Activated naive CD4-positive, alpha-beta T cell treated with anti-CD3 and anti-CD28 coated beads, Interleukin-2, amount 10 ng/mL, durations not matched to agents 7 days and 5 days (primary cell): ENCODE measurements at regions not wholly inside any gene's neighbourhood (a gene's known extent, or its start where the extent isn't known, plus 50 kb on each side); places are given as distances from the start of the nearest gene placed in this dataset.

Source experiments
- CTCF ChIA-PET: fragments of 350-600 bp; sonication (Branson Sonifier 250); formaldehyde crosslinking; loops from one replicate; lab custom pipeline; 2021; ENCODE audit warnings: antibody characterized with exemption; lab: Charles Lee
- DNase-seq: peaks from one replicate; pipeline ENCODE4 v3.0.0-alpha.2; 2020
- H3K27ac Mint-ChIP-seq: one replicate; pipeline ENCODE4 v1.8.0; 2021; ENCODE audit warnings: mild to moderate bottlenecking, moderate library complexity, mixed read lengths
- H3K27me3 Mint-ChIP-seq: one replicate; pipeline ENCODE4 v1.8.0; 2021; ENCODE audit warnings: mild to moderate bottlenecking, mixed read lengths
- H3K36me3 Mint-ChIP-seq: one replicate; pipeline ENCODE4 v1.8.0; 2021; ENCODE audit warnings: mixed read lengths
- H3K4me1 Mint-ChIP-seq: one replicate; pipeline ENCODE4 v1.8.0; 2021; ENCODE audit warnings: mixed read lengths
- H3K4me3 Mint-ChIP-seq: one replicate; pipeline ENCODE4 v1.8.0; 2021; ENCODE audit warnings: mild to moderate bottlenecking, moderate library complexity, mixed read lengths
- H3K9me3 Mint-ChIP-seq: one replicate; pipeline ENCODE4 v1.8.0; 2021; ENCODE audit warnings: mixed read lengths

DNA sequence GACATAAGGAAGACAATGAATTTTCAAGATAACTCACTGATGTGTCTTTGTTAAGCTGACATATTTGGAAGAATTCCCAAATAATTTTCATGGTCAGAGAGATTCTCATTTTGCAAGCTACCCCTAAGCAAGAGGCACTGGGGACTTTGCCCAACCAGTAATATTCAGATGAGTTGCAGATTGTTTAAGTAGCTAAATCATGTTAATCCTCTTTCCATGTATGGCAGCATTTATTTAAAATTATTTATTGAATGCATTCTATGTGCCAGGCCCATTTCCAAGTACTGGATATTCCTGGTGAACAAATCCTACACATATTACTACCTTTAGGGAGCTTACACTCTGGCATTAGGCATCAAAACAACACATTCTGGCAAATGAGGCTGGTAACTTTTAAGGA, 56.5 kb upstream of the BACH1 start:
- no peaks in the 10 kb centered on the region for H3K4me1 Mint-ChIP-seq
- no peaks in the 10 kb centered on the region for H3K27me3 Mint-ChIP-seq
- no peaks in the 10 kb centered on the region for H3K36me3 Mint-ChIP-seq
- H3K27ac Mint-ChIP-seq, result no peak overlapping the region
- H3K4me3 Mint-ChIP-seq, result no peak overlapping the region
- no peaks in the 10 kb centered on the region for H3K9me3 Mint-ChIP-seq
- DNase-seq, result no peak
- CTCF ChIA-PET, result no interaction called here

DNA sequence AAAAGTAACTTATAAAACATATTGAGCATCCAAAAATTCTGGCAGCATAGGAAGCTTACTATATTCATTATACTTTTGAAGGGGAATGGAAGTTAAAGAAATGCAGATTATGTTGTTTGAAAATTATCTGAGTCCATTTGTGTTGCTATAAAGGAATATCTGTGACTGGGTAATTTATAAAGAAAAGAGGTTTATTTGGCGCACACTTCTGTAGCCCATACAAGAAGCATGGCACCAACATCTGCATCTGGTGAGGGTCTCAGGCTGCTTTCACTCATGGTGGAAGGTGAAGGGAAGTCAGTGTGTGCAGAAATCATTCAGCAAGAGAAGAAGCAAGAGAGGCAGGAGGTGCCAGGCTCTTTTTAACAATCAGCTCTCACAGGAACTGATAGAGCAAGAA, 55.5 kb upstream of the BACH1 start:
- H3K27ac Mint-ChIP-seq, result no peak overlapping the region
- no peaks in the 10 kb centered on the region for H3K4me1 Mint-ChIP-seq
- H3K9me3 Mint-ChIP-seq, result no peaks in the 10 kb centered on the region
- CTCF ChIA-PET, result no interaction called here
- H3K36me3 Mint-ChIP-seq, result no peaks in the 10 kb centered on the region
- no peak overlapping the region for H3K4me3 Mint-ChIP-seq
- DNase-seq, result no peak
- no peaks in the 10 kb centered on the region for H3K27me3 Mint-ChIP-seq

DNA sequence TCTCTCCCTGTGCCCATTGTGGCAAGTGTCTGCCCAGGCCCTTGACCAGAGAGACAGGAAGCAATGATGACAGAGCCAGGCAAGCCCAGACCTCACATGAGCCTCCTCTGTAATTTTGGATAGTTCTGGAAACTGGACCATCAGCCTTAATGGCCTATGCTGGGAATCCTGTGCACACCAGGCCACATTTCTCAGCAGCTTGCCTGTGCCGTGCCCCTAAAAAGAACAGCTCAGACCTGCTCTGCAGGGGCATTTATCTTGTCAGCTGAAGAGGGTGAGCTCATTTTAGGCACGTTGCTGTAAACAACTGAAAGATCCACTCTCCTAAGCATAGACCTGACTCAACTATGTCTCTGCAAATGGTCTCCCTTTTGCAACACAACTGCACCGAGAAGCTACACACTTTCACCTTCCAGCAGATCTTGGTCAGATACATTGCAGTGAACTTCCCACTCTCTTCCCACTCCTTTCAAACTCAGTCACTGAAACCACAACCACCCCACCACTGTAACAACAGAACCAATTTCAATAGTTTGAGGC, 53.5 kb upstream of the BACH1 start:
- Mint-ChIP-seq H3K36me3 (no peaks in the 10 kb centered on the region), H3K27ac (no peak overlapping the region), H3K27me3 (no peaks in the 10 kb centered on the region), H3K9me3 (peaks cover 2% of the 10 kb centered on the region), H3K4me1 (no peaks in the 10 kb centered on the region), H3K4me3 (no peak overlapping the region)
- CTCF ChIA-PET, result interaction anchor here (0.7 to 1.0 kb wide), 4 partner anchors 11 to 127 kb away, joined by 3 to 4 read pairs (median 3); no protein-coding TSS in a partner anchor
- DNase-seq, result no peak

DNA sequence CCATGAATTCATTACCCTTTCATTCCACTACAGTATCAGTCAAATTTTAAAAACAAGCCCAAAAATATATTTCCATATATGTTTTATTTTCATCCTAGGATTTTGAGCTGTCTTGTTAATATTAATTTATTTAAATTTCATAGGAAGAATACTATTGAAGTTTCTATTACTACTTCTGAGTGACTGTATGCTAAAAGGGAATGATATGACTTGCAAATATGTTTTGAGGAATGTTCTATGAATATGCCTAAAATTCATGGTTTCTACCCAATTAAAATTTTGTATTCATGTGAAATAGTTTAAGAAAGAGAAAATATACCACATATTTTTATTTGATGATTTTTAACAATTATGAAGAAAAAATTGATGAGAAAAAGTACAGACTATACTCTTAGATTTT, 52.9 kb upstream of the BACH1 start:
- H3K27ac Mint-ChIP-seq, result no peak overlapping the region
- DNase-seq, result no peak
- H3K4me1 Mint-ChIP-seq, result no peaks in the 10 kb centered on the region
- peaks cover 4% of the 10 kb centered on the region for H3K27me3 Mint-ChIP-seq
- CTCF ChIA-PET, result interaction anchor here (0.8 kb wide), 1 partner anchor 101 kb away, joined by 3 read pairs; no protein-coding TSS in a partner anchor
- no peak overlapping the region for H3K4me3 Mint-ChIP-seq
- H3K9me3 Mint-ChIP-seq, result peaks cover 2% of the 10 kb centered on the region
- no peaks in the 10 kb centered on the region for H3K36me3 Mint-ChIP-seq

DNA sequence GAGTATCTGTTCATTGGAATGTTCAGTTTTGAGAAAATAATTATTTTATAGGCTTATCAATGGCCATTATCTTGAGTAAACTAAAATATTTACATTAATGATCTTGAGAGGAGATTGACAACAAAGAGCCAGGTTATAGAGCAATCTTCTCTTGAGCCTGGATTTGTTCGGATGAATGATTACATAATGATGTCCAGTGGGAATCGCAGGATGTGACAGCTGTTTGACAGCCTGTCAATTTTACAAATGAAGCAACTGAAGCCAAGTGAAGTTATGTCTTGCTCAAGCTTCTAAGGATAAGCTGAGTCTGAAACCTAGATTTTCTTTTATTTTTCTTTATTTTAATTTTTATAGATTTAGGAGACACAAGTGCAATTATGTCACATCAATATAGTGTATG, 52.1 kb upstream of the BACH1 start:
- Mint-ChIP-seq H3K27ac (no peak overlapping the region), H3K27me3 (peaks cover 4% of the 10 kb centered on the region), H3K4me3 (no peak overlapping the region), H3K36me3 (no peaks in the 10 kb centered on the region), H3K9me3 (peaks cover 2% of the 10 kb centered on the region), H3K4me1 (no peaks in the 10 kb centered on the region)
- CTCF ChIA-PET, result no interaction called here
- no peak for DNase-seq

DNA sequence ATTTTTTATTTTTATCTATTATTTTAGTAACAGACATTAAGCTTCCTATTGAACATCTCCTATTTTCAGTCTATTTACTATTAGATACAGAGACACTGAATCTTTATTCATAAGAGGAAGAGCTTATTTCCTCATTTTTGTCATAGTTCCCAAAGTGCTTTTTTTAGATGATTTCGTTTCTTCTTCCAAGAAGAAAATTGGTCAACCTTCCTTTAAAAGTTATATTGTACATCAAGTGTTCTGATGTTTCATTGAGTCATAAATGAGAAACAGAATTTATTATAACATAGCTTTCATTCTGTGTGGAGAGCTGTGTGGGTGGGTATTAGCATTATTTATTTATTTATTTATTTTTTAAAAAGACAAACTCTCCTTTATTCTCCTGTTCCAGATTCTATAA, 50.6 kb upstream of the BACH1 start:
- DNase-seq, result no peak
- Mint-ChIP-seq H3K27ac (no peak overlapping the region), H3K36me3 (no peaks in the 10 kb centered on the region), H3K9me3 (peaks cover 11% of the 10 kb centered on the region), H3K4me3 (no peak overlapping the region), H3K27me3 (peaks cover 4% of the 10 kb centered on the region), H3K4me1 (no peaks in the 10 kb centered on the region)
- CTCF ChIA-PET, result interaction anchor here (1.2 kb wide), 1 partner anchor 92 kb away, joined by 3 read pairs; no protein-coding TSS in a partner anchor
